ENCODE measurements at regions not wholly inside any gene's neighbourhood (a gene's known extent, or its start where the extent isn't known, plus 50 kb on each side); places are given as distances from the start of the nearest gene placed in this dataset.

- Histone ChIP-seq H3K4me3 (no peak overlapping the region), H3K36me3 (no peaks in the 10 kb centered on the region), H3K27ac (no peak overlapping the region), H3K9ac (ENCODE audit: low read depth in 2 of 2, low read length in 2 of 2) (no peak overlapping the region), H3K4me1 (no peaks in the 10 kb centered on the region), H3K27me3 (no peaks in the 10 kb centered on the region), H3K9me3 (no peaks in the 10 kb centered on the region)
- no peak for TF ChIP-seq CTCF (IDR thresholded peaks at IDR 0.05)
- intact Hi-C loops (cut with DNase I) = no loop called here
- no peak for DNase-seq
These were observed 101.0 kb upstream of the DISP3 start for GRCh38 chr1:11377954-11378353.

- intact Hi-C loops (cut with DNase I) = no loop called here
- TF ChIP-seq CTCF (IDR thresholded peaks at IDR 0.05) = no peak
- Histone ChIP-seq H3K9me3 (no peaks in the 10 kb centered on the region), H3K4me1 (no peaks in the 10 kb centered on the region), H3K27me3 (no peaks in the 10 kb centered on the region), H3K4me3 (no peak overlapping the region), H3K36me3 (no peaks in the 10 kb centered on the region), H3K27ac (no peak overlapping the region), H3K9ac (ENCODE audit: low read depth in 2 of 2, low read length in 2 of 2) (no peak overlapping the region)
- DNase-seq = no peak
These were observed 99.1 kb upstream of the DISP3 start for GRCh38 chr1:11379851-11380250.

DNA sequence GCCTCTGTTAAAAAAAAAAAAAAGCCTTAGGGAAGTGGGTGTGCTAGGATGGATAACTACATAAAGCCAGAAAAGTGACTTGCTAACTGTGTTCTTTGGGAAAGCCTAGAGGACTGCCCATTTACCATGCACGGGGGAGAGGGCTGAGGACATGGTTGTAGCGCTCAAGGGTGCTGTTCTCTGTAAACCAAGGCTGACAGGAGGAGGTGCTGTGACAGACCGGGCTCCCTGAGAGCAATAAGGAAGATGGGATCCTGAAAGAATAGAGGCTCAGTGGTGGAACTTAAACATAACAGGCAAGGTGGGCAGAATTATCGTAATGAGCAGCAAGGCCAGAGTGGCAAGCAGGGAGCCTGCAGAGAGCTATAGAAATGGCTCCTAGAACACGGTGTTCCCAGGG, 98.5 kb upstream of the DISP3 start:
- TF ChIP-seq CTCF (IDR thresholded peaks at IDR 0.05) = no peak
- Histone ChIP-seq H3K9ac (ENCODE audit: low read depth in 2 of 2, low read length in 2 of 2) (no peak overlapping the region), H3K4me3 (no peak overlapping the region), H3K4me1 (no peaks in the 10 kb centered on the region), H3K27ac (no peak overlapping the region), H3K27me3 (no peaks in the 10 kb centered on the region), H3K9me3 (no peaks in the 10 kb centered on the region), H3K36me3 (no peaks in the 10 kb centered on the region)
- DNase-seq = no peak
- intact Hi-C loops (cut with DNase I) = no loop called here

DNA sequence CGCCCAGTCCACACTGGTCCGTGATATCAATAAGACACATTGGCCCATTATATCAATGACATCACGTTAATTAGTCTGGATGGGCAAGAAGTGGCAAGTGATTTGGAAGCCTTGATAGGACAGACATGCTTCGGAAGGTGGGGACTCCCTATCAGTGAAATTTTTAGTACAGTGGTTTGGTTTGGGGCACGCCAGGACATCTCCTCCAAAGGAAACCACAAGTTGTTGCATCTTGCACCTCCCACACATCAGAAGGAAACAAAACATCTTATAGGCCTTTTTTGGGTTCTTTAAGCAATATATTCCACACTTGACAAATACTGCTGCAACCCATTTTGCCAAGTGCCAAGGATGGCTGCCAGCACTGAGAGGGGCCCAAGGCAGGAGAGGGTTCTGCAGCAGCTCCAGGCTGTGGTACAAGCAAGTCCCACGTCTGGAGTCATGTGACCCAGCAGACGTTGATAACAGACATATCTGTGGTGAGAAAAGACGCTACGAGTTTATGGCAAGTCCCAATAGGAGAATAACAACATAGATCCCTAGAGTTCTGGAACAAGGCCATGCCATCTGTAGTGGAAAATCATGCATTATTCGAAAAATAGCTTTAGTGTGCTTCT, 95.3 kb upstream of the DISP3 start:
- H3K9me3 ChIP-seq = no peaks in the 10 kb centered on the region
- no peak for TF ChIP-seq CTCF (IDR thresholded peaks at IDR 0.05)

GRCh38 chr1:11384170-11384554, 94.8 kb upstream of the DISP3 start:
- Histone ChIP-seq H3K4me1 (no peaks in the 10 kb centered on the region), H3K27ac (no peak overlapping the region), H3K27me3 (no peaks in the 10 kb centered on the region), H3K9ac (ENCODE audit: low read depth in 2 of 2, low read length in 2 of 2) (no peak overlapping the region), H3K36me3 (no peaks in the 10 kb centered on the region), H3K9me3 (no peaks in the 10 kb centered on the region), H3K4me3 (no peak overlapping the region)
- intact Hi-C loops (cut with DNase I) = no loop called here
- no peak for TF ChIP-seq CTCF (IDR thresholded peaks at IDR 0.05)
- no peak for DNase-seq

More for the DNA sequence above, 95.3 kb upstream of the DISP3 start:
- no peaks in the 10 kb centered on the region for H3K27me3 ChIP-seq
- no peaks in the 10 kb centered on the region for H3K4me1 ChIP-seq
- no peaks in the 10 kb centered on the region for H3K36me3 ChIP-seq
- intact Hi-C loops (cut with DNase I) = no loop called here
- no peak for DNase-seq
- H3K9ac ChIP-seq (ENCODE audit: low read depth in 2 of 2, low read length in 2 of 2) = no peak overlapping the region
- H3K4me3 ChIP-seq = no peak overlapping the region
- H3K27ac ChIP-seq = no peak overlapping the region

All from colonic mucosa (tissue), 4 donors.